NB4 (cell line): ENCODE measurements at regions not wholly inside any gene's neighbourhood (a gene's known extent, or its start where the extent isn't known, plus 50 kb on each side); places are given as distances from the start of the nearest gene placed in this dataset.

ENCODE experiments used
- TF ChIP-seq, protein P1 (sequence below): IDR thresholded peaks from 2 replicates; pipeline ENCODE4 v1.6.1; 2011; ENCODE audit warnings: low read depth, low read length
- TF ChIP-seq, protein P2 (sequence below): IDR thresholded peaks from one replicate; pipeline ENCODE4 v1.5.1; 2012; ENCODE audit warnings: low read depth, low read length

DNA sequence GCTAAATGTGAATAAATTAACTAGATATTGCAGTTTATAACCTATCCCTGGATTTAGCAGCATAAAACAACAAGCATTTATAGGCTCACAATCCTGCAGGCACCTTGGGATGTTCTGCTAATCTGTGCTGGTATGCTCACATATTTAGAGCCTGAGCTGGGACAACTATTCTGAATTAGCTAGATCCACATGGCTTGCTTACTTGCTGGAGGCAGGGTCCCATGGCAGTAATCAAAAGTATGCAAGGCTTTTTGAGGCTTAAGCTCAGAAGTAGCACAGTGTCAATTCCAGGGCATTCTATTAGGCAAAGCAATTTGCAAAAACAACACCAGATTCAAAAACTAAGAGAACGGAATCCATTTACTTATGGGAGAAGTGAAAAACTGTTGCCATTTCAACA is 745.0 kb upstream of the ACO1 start:
- TF ChIP-seq, protein P1, sequence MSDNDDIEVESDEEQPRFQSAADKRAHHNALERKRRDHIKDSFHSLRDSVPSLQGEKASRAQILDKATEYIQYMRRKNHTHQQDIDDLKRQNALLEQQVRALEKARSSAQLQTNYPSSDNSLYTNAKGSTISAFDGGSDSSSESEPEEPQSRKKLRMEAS: no peak
- TF ChIP-seq, protein P2, sequence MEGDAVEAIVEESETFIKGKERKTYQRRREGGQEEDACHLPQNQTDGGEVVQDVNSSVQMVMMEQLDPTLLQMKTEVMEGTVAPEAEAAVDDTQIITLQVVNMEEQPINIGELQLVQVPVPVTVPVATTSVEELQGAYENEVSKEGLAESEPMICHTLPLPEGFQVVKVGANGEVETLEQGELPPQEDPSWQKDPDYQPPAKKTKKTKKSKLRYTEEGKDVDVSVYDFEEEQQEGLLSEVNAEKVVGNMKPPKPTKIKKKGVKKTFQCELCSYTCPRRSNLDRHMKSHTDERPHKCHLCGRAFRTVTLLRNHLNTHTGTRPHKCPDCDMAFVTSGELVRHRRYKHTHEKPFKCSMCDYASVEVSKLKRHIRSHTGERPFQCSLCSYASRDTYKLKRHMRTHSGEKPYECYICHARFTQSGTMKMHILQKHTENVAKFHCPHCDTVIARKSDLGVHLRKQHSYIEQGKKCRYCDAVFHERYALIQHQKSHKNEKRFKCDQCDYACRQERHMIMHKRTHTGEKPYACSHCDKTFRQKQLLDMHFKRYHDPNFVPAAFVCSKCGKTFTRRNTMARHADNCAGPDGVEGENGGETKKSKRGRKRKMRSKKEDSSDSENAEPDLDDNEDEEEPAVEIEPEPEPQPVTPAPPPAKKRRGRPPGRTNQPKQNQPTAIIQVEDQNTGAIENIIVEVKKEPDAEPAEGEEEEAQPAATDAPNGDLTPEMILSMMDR: no peak
